Chondrocyte (in vitro differentiated cells): ENCODE measurements at regions not wholly inside any gene's neighbourhood (a gene's known extent, or its start where the extent isn't known, plus 50 kb on each side); places are given as distances from the start of the nearest gene placed in this dataset.
"Not testable (repeated sequence)": the region's sequence is repeated elsewhere in the genome, so short reads cannot be mapped to it uniquely, and the experiment has no call there.

ENCODE experiments used
- DNase-seq: peaks from one replicate; pipeline ENCODE4 v3.0.0; 2021; ENCODE audit warnings: mixed read lengths, low spot score
- H3K27ac Mint-ChIP-seq: one replicate; pipeline ENCODE4 v1.8.0; 2021; ENCODE audit warnings: mild to moderate bottlenecking, moderate library complexity, mixed read lengths; ENCODE audit not compliant: unreplicated experiment
- H3K27me3 Mint-ChIP-seq: 2 replicates; pipeline ENCODE4 v1.8.0; 2021; ENCODE audit warnings: low read depth, mixed read lengths
- H3K36me3 Mint-ChIP-seq: 2 replicates; pipeline ENCODE4 v1.8.0; 2021; ENCODE audit warnings: low read depth, mixed read lengths
- H3K4me1 Mint-ChIP-seq: 2 replicates; pipeline ENCODE4 v1.8.0; 2021; ENCODE audit warnings: low read depth, mild to moderate bottlenecking, mixed read lengths
- H3K4me3 Mint-ChIP-seq: one replicate; pipeline ENCODE4 v1.8.0; 2021; ENCODE audit warnings: mild to moderate bottlenecking, moderate library complexity, mixed read lengths; ENCODE audit not compliant: unreplicated experiment
- H3K9me3 Mint-ChIP-seq: 2 replicates; pipeline ENCODE4 v1.8.0; 2021; ENCODE audit warnings: low read depth, mixed read lengths

DNA sequence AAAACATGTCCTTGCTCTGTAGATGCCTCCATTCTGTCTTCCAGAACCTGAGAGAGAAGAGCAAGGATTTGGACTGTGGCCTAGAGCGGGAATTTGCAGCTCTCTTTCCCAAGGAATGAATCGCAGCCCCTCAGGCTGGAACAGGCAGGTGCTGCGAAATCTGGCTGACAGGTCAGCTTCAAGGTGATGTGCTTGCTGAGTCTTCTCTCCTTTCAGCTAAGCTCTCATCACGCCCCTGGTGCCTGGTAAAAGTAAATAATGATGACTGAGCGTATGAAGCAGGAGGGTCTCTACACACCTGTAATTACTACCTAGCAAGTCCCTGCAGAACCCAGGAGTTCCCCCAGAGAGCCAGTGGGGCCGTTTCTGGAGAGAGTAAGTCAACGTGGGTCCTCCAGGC is 204.3 kb upstream of the IRF2BP2 start:
- DNase-seq, H3K36me3 Mint-ChIP-seq, H3K27ac Mint-ChIP-seq, H3K27me3 Mint-ChIP-seq, H3K4me3 Mint-ChIP-seq, H3K9me3 Mint-ChIP-seq: not testable (repeated sequence)
- peaks cover 23% of the 10 kb centered on the region for H3K4me1 Mint-ChIP-seq

DNA sequence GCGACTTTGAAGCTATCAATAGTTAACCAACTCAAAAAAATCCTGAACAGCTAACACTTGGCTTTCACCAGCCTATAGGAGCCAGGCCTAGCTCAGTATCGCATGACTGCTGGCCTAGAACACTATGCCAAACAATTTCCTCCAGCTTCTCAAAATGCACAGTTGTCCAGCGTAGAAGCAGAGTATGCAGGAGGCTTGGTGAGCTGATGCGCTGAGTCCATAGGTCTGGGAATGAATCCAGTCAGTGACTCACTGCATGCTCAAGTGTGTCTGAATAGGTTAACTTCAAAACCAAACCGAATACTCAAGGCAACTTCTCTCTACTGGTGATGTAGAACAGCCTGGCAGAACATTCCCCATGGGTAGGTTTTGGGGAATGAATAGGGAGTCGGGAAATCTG is 201.8 kb upstream of the IRF2BP2 start:
- Mint-ChIP-seq H3K27ac (peak overlapping the region; percentile 73), H3K4me1 (peaks cover 16% of the 10 kb centered on the region)
- DNase-seq, H3K27me3 Mint-ChIP-seq, H3K4me3 Mint-ChIP-seq, H3K9me3 Mint-ChIP-seq, H3K36me3 Mint-ChIP-seq: not testable (repeated sequence)

DNA sequence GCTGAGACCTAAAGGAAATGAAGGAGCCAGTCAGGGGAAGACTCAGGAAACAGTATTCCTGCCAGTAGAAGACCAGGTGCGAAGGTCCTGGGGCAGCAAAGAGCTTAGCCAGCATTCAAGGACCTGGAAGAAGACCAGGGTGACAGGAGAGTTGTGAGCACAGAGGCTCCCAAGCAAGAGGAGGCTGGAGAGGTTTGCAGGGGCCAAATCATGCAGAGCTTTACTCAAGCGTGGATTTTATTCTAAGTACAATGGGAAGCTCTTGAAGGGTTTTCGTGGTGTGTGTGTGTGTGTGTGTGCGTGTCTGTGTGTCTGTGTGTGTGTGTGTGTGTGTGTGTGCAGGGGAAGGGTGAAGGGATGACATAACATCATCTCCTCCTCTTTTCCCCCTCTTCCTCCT is 200.7 kb upstream of the IRF2BP2 start:
- H3K4me1 Mint-ChIP-seq = peaks cover 15% of the 10 kb centered on the region
- H3K27me3 Mint-ChIP-seq, DNase-seq, H3K9me3 Mint-ChIP-seq, H3K27ac Mint-ChIP-seq, H3K36me3 Mint-ChIP-seq, H3K4me3 Mint-ChIP-seq: not testable (repeated sequence)

DNA sequence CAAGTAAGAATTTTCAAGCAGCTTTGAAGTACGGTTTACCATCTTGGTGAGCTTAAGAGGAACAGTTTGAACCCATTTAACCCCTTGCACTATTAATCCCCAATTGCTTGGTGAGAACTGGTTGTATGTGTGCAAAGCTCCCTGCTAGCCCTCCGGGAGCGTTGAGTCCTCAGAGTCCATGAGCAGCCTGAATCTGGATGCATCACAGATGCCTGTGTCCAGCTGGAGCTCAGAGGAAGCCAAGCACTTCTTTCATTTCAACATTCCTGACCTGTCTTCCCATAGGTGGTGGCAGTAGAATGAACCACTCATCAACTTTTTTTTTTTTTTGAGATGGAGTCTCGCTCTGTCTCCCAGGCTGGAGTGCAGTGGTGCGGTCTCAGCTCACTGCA is 199.9 kb upstream of the IRF2BP2 start:
- H3K9me3 Mint-ChIP-seq, DNase-seq, H3K27ac Mint-ChIP-seq, H3K27me3 Mint-ChIP-seq, H3K36me3 Mint-ChIP-seq, H3K4me3 Mint-ChIP-seq: not testable (repeated sequence)
- H3K4me1 Mint-ChIP-seq = peaks cover 12% of the 10 kb centered on the region

- H3K27me3 Mint-ChIP-seq, H3K9me3 Mint-ChIP-seq, H3K27ac Mint-ChIP-seq, H3K4me3 Mint-ChIP-seq, DNase-seq, H3K36me3 Mint-ChIP-seq: not testable (repeated sequence)
- peaks cover 12% of the 10 kb centered on the region for H3K4me1 Mint-ChIP-seq
These were observed 199.2 kb upstream of the IRF2BP2 start for GRCh38 chr1:234808943-234809853.

DNA sequence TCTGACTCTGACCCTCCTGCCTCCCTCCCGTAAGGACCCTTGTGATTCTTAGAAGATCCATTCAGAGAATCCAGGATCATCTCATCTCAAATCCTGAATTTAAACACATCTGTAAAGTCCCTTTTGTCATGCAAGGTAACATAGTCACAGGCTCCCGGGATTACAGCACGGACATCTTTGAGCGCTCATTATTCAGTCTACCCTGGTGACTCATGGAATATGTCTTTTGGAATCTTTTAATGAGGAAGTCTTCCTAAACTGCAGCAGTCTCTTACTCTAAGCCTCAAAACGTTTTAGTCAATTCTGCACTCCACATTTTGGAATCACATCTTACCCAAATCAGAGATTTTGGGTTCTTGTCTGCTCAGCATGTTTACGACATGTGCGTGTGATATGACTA is 198.5 kb upstream of the IRF2BP2 start:
- not testable (repeated sequence) for H3K36me3 Mint-ChIP-seq

GRCh38 chr1:234807705-234808104 is 197.7 kb upstream of the IRF2BP2 start:
- H3K36me3 Mint-ChIP-seq, DNase-seq, H3K4me3 Mint-ChIP-seq, H3K27ac Mint-ChIP-seq, H3K27me3 Mint-ChIP-seq, H3K9me3 Mint-ChIP-seq: not testable (repeated sequence)
- peaks cover 12% of the 10 kb centered on the region for H3K4me1 Mint-ChIP-seq

More for the DNA sequence above, 198.5 kb upstream of the IRF2BP2 start:
- H3K4me1 Mint-ChIP-seq = peaks cover 12% of the 10 kb centered on the region
- H3K9me3 Mint-ChIP-seq, H3K27me3 Mint-ChIP-seq, DNase-seq, H3K4me3 Mint-ChIP-seq, H3K27ac Mint-ChIP-seq: not testable (repeated sequence)

DNA sequence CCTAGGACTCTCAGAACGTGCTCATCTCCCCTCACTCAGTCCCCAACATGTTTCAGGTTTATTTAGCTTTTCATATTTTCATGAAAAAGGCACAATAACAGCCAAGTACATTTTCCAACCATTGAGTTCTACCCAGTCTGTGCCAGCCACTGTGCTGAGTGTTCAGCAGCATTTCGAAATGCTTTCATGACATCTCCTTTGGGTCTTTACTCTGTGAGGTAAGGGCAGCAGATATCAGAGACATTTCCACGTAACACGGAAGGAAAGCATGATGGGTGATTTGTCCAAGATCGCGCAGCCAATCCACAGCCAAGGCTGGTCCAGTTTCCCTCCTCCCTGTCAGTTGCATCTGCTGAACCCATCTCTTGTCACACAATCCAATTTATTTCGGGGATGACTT is 192.6 kb upstream of the IRF2BP2 start:
- H3K4me3 Mint-ChIP-seq, H3K36me3 Mint-ChIP-seq, H3K27ac Mint-ChIP-seq, H3K4me1 Mint-ChIP-seq, H3K9me3 Mint-ChIP-seq, H3K27me3 Mint-ChIP-seq, DNase-seq: not testable (repeated sequence)

GRCh38 chr1:234801636-234802035 is 191.7 kb upstream of the IRF2BP2 start:
- not testable (repeated sequence) for H3K36me3 Mint-ChIP-seq, H3K4me1 Mint-ChIP-seq

DNA sequence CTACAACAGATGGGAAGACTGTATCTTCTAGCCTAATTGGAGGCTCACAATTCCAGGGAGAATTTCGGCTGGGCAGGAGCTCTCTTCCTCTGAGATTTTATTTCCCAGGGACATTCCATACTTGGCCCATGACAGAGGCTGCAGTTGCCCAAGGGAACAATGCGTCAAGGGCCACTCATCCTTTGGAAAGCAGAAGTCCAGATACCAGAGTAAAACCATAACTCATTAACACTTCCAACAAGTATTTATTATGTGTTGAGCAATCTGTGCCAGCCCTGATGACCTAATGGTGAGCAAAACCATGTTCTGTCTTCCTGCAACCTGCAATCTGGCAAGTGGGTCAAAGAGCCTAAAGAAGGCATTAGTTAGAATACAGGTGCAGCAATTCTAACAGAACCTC is 191.2 kb upstream of the IRF2BP2 start:
- not testable (repeated sequence) for H3K4me3 Mint-ChIP-seq, H3K9me3 Mint-ChIP-seq, H3K4me1 Mint-ChIP-seq, DNase-seq, H3K36me3 Mint-ChIP-seq, H3K27me3 Mint-ChIP-seq, H3K27ac Mint-ChIP-seq

More at GRCh38 chr1:234801636-234802035, 191.7 kb upstream of the IRF2BP2 start:
- not testable (repeated sequence) for H3K4me3 Mint-ChIP-seq, H3K27ac Mint-ChIP-seq, H3K9me3 Mint-ChIP-seq, H3K27me3 Mint-ChIP-seq, DNase-seq

- not testable (repeated sequence) for H3K27ac Mint-ChIP-seq, H3K4me1 Mint-ChIP-seq, H3K36me3 Mint-ChIP-seq, DNase-seq, H3K4me3 Mint-ChIP-seq, H3K27me3 Mint-ChIP-seq, H3K9me3 Mint-ChIP-seq
These were observed 190.6 kb upstream of the IRF2BP2 start for GRCh38 chr1:234800563-234800962.

DNA sequence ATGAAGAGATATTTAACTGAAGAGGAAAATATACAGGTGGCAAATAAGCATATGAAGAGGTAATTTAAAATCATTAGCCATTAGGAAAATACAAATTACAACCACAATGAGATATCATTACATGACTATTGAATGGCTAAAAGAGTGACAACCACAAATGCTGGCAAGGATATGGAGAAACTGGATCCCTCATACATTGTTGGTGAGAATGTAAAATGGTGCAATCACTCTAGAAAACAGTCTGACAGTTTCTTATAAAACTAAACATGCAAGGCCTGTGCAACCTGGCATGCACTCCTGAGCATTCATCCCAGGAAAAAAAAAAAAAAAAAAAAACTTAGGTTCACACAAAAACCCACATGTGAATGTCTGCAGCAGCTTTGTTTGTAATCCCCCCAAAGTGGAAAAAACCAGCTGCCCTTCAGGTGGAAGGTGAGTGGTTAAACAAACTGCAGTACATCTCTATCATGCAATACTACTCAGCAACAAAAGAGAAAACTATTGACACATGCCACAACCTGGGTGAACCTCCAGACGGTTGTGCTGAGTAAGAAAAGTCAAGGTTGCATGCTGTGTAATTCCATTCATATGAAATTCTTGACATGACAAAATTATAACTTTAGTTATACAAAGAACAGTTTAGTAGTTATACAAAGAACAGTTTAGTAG is 189.2 kb upstream of the IRF2BP2 start:
- DNase-seq, H3K27ac Mint-ChIP-seq, H3K27me3 Mint-ChIP-seq, H3K4me3 Mint-ChIP-seq, H3K9me3 Mint-ChIP-seq, H3K36me3 Mint-ChIP-seq, H3K4me1 Mint-ChIP-seq: not testable (repeated sequence)

DNA sequence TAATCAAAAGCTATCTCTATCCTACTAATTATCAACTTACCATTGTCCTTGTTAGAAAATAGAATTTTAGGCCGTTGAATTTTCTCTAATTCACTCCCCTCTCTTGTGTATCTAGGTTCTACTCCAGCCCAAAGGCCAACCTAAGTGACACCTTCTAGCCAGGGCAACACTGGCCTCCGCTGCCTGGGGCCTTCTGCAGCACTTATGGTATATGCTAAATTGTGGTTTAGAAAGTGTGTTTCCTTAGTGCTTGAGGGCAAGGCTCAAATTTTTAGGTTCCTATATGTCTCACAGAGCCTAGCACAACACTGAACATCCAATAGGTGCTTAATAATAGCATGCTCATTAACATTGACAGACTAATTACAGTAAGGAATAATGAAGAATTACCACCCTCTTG is 187.2 kb upstream of the IRF2BP2 start:
- H3K27me3 Mint-ChIP-seq, DNase-seq, H3K9me3 Mint-ChIP-seq, H3K36me3 Mint-ChIP-seq, H3K4me3 Mint-ChIP-seq, H3K27ac Mint-ChIP-seq, H3K4me1 Mint-ChIP-seq: not testable (repeated sequence)
